HEK293T (cell line): ENCODE measurements at regions not wholly inside any gene's neighbourhood (a gene's known extent, or its start where the extent isn't known, plus 50 kb on each side); places are given as distances from the start of the nearest gene placed in this dataset.

Source experiments
- CTBP1 ChIP-seq: fragments of 450-650 bp; IDR thresholded peaks from 2 replicates; pipeline ENCODE4 v1.6.1; 2016; ENCODE audit warnings: borderline replicate concordance
- ELF4 ChIP-seq: fragments of 450-650 bp; IDR thresholded peaks from 2 replicates; pipeline ENCODE4 v1.6.1; 2017; ENCODE audit warnings: antibody characterized with exemption
- NFRKB ChIP-seq: fragments of 450-650 bp; IDR thresholded peaks from 2 replicates; pipeline ENCODE4 v1.6.1; 2016; ENCODE audit warnings: mild to moderate bottlenecking, moderate library complexity
- ZNF384 ChIP-seq: fragments of 450-650 bp; IDR thresholded peaks from 2 replicates; pipeline ENCODE4 v1.6.1; 2016

DNA sequence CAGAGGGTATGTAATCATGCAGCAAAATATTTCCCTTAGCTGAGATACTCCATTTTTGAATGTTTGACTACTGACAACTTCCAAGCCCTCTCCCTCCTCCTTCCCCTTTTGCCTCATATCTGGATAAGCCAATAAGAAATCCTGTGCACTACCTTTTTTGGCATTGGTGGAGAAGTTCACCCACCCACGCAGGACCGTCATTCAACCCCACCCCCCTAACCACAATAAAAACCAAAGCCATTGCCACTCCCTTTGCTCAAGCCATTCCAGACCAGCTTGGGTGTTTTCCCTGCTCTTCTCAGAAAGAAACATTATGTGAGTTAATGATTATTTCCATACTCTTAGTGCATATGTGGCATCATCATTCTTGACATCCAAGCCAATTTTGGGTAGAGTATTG is 176.7 kb downstream of the PTPN11 start:
- no peak for TF ChIP-seq CTBP1
- no peak for TF ChIP-seq ZNF384
- TF ChIP-seq NFRKB, result no peak
- no peak for TF ChIP-seq ELF4
